ENCODE measurements at regions not wholly inside any gene's neighbourhood (a gene's known extent, or its start where the extent isn't known, plus 50 kb on each side); places are given as distances from the start of the nearest gene placed in this dataset.

- TF ChIP-seq, protein P1, sequence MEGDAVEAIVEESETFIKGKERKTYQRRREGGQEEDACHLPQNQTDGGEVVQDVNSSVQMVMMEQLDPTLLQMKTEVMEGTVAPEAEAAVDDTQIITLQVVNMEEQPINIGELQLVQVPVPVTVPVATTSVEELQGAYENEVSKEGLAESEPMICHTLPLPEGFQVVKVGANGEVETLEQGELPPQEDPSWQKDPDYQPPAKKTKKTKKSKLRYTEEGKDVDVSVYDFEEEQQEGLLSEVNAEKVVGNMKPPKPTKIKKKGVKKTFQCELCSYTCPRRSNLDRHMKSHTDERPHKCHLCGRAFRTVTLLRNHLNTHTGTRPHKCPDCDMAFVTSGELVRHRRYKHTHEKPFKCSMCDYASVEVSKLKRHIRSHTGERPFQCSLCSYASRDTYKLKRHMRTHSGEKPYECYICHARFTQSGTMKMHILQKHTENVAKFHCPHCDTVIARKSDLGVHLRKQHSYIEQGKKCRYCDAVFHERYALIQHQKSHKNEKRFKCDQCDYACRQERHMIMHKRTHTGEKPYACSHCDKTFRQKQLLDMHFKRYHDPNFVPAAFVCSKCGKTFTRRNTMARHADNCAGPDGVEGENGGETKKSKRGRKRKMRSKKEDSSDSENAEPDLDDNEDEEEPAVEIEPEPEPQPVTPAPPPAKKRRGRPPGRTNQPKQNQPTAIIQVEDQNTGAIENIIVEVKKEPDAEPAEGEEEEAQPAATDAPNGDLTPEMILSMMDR (IDR thresholded peaks at IDR 0.05; ENCODE audit: poor library complexity) = no peak
- TF ChIP-seq EZH2 (IDR thresholded peaks at IDR 0.05; ENCODE audit: borderline replicate concordance) (no peak), EZH2phosphoT487 (IDR thresholded peaks at IDR 0.05; ENCODE audit: low read depth, severe bottlenecking, unreplicated experiment) (no peak)
These were observed 313.4 kb downstream of the CDH11 start for GRCh38 chr16:64808474-64808873.
